ENCODE measurements at regions not wholly inside any gene's neighbourhood (a gene's known extent, or its start where the extent isn't known, plus 50 kb on each side); places are given as distances from the start of the nearest gene placed in this dataset.

GRCh38 chr6:170023620-170024521, 267.0 kb downstream of the DLL1 start:
- ChIA-PET POLR2A (ENCODE audit: low non-redundant PET) (no interaction called here), CTCF (no interaction called here)
- TF ChIP-seq EZH2 (IDR thresholded peaks at IDR 0.05; ENCODE audit: borderline replicate concordance, low read depth, low read length, poor library complexity, severe bottlenecking): no peak
- TF ChIP-seq, protein P1, sequence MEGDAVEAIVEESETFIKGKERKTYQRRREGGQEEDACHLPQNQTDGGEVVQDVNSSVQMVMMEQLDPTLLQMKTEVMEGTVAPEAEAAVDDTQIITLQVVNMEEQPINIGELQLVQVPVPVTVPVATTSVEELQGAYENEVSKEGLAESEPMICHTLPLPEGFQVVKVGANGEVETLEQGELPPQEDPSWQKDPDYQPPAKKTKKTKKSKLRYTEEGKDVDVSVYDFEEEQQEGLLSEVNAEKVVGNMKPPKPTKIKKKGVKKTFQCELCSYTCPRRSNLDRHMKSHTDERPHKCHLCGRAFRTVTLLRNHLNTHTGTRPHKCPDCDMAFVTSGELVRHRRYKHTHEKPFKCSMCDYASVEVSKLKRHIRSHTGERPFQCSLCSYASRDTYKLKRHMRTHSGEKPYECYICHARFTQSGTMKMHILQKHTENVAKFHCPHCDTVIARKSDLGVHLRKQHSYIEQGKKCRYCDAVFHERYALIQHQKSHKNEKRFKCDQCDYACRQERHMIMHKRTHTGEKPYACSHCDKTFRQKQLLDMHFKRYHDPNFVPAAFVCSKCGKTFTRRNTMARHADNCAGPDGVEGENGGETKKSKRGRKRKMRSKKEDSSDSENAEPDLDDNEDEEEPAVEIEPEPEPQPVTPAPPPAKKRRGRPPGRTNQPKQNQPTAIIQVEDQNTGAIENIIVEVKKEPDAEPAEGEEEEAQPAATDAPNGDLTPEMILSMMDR (conservative IDR thresholded peaks at IDR 0.05; ENCODE audit: low read depth, low read length): no peak
- Histone ChIP-seq H3K4me3 (ENCODE audit: low read depth, low read length, poor library complexity, severe bottlenecking) (no peak overlapping the region), H3K9me3 (ENCODE audit: low read depth, low read length, poor library complexity, severe bottlenecking) (no peaks in the 10 kb centered on the region), H3K36me3 (ENCODE audit: insufficient read depth, low read length, poor library complexity, severe bottlenecking) (no peaks in the 10 kb centered on the region), H3K27me3 (replicated peaks; ENCODE audit: insufficient read depth, low read depth, low read length, poor library complexity) (no peaks in the 10 kb centered on the region), H3K27ac (ENCODE audit: low read depth, low read length, poor library complexity, severe bottlenecking) (no peak overlapping the region), H3K4me1 (ENCODE audit: insufficient read depth, low read length, poor library complexity, severe bottlenecking) (no peaks in the 10 kb centered on the region)
- no peak for DNase-seq (ENCODE audit: low spot score)
- intact Hi-C loops (cut with micrococcal nuclease; ENCODE audit: unreplicated experiment): no loop called here
- BruUV-seq (replicated peaks): no TSS peak

GRCh38 chr6:170022827-170023619, 267.9 kb downstream of the DLL1 start:
- no peak for TF ChIP-seq EZH2 (IDR thresholded peaks at IDR 0.05; ENCODE audit: borderline replicate concordance, low read depth, low read length, poor library complexity, severe bottlenecking)
- TF ChIP-seq, protein P1 (conservative IDR thresholded peaks at IDR 0.05; ENCODE audit: low read depth, low read length): no peak
- intact Hi-C loops (cut with micrococcal nuclease; ENCODE audit: unreplicated experiment): no loop called here

GRCh38 chr6:170022291-170022722, 268.6 kb downstream of the DLL1 start:
- POLR2A ChIA-PET (ENCODE audit: low non-redundant PET): no interaction called here
- Histone ChIP-seq H3K4me1 (ENCODE audit: insufficient read depth, low read length, poor library complexity, severe bottlenecking) (no peaks in the 10 kb centered on the region), H3K36me3 (ENCODE audit: insufficient read depth, low read length, poor library complexity, severe bottlenecking) (no peaks in the 10 kb centered on the region), H3K4me3 (ENCODE audit: low read depth, low read length, poor library complexity, severe bottlenecking) (no peak overlapping the region), H3K27ac (ENCODE audit: low read depth, low read length, poor library complexity, severe bottlenecking) (no peak overlapping the region), H3K9me3 (ENCODE audit: low read depth, low read length, poor library complexity, severe bottlenecking) (no peaks in the 10 kb centered on the region), H3K27me3 (replicated peaks; ENCODE audit: insufficient read depth, low read depth, low read length, poor library complexity) (no peaks in the 10 kb centered on the region)
- no peak for DNase-seq (ENCODE audit: low spot score)
- no TSS peak for BruUV-seq (replicated peaks)
- intact Hi-C loops (cut with micrococcal nuclease; ENCODE audit: unreplicated experiment): no loop called here
- TF ChIP-seq, protein P1 (conservative IDR thresholded peaks at IDR 0.05; ENCODE audit: low read depth, low read length): no peak
- TF ChIP-seq EZH2 (IDR thresholded peaks at IDR 0.05; ENCODE audit: borderline replicate concordance, low read depth, low read length, poor library complexity, severe bottlenecking): no peak
- CTCF ChIA-PET: no interaction called here

More at GRCh38 chr6:170022827-170023619, 267.9 kb downstream of the DLL1 start:
- ChIA-PET CTCF (no interaction called here), POLR2A (ENCODE audit: low non-redundant PET) (no interaction called here)
- H3K36me3 ChIP-seq (ENCODE audit: insufficient read depth, low read length, poor library complexity, severe bottlenecking): no peaks in the 10 kb centered on the region
- no peak overlapping the region for H3K27ac ChIP-seq (ENCODE audit: low read depth, low read length, poor library complexity, severe bottlenecking)
- DNase-seq (ENCODE audit: low spot score): no peak
- H3K9me3 ChIP-seq (ENCODE audit: low read depth, low read length, poor library complexity, severe bottlenecking): no peaks in the 10 kb centered on the region
- H3K27me3 ChIP-seq (replicated peaks; ENCODE audit: insufficient read depth, low read depth, low read length, poor library complexity): no peaks in the 10 kb centered on the region
- no peak overlapping the region for H3K4me3 ChIP-seq (ENCODE audit: low read depth, low read length, poor library complexity, severe bottlenecking)
- no TSS peak for BruUV-seq (replicated peaks)
- H3K4me1 ChIP-seq (ENCODE audit: insufficient read depth, low read length, poor library complexity, severe bottlenecking): no peaks in the 10 kb centered on the region
